GM12878 (cell line): ENCODE measurements at regions not wholly inside any gene's neighbourhood (a gene's known extent, or its start where the extent isn't known, plus 50 kb on each side); places are given as distances from the start of the nearest gene placed in this dataset.

ENCODE experiments used
- ATAC-seq: fragments of 200-7000 bp; cut with Tn5 transposase; 3 replicates; pipeline ENCODE4 v1.9.1; 2020; ENCODE audit warnings: mild to moderate bottlenecking, moderate library complexity
- BruUV-seq: library from RNA; stranded (reverse); fragments of 400-500 nt; replicated peaks from 2 replicates; lab custom pipeline; 2021; lab: Mats Ljungman, UMichigan
- CTCF ChIA-PET: fragments of 300-600 bp; sonication (Branson Sonifier 250); formaldehyde crosslinking; extraction: SDS; loops from one replicate; lab custom pipeline; 2021; ENCODE audit warnings: inconsistent platforms; lab: Yijun Ruan, JAX
- POLR2A ChIA-PET: fragments of 350-600 bp; formaldehyde crosslinking; extraction: SDS; loops from one replicate; lab custom pipeline; 2021; ENCODE audit warnings: inconsistent platforms; lab: Charles Lee
- RAD21 ChIA-PET: fragments of 300-600 bp; sonication (Branson Sonifier 250); formaldehyde crosslinking; loops from one replicate; lab custom pipeline; 2023; ENCODE audit warnings: antibody characterized with exemption; ENCODE audit not compliant: unreplicated experiment; lab: Charles Lee
- SMC1A ChIA-PET: fragments of 300-600 bp; sonication (Branson Sonifier 250); formaldehyde crosslinking; loops from one replicate; lab custom pipeline; 2023; ENCODE audit not compliant: unreplicated experiment, uncharacterized antibody; lab: Charles Lee
- DNase-seq: peaks from one replicate; pipeline ENCODE4 v3.0.0-alpha.2; 2011; ENCODE audit warnings: low read depth, low spot score
- FAIRE-seq: peaks from 3 replicates; lab custom pipeline; 2011; peaks lifted over from hg19 to GRCh38; lab: Jason Lieb, UNC
- H2AFZ ChIP-seq: 2 replicates; pipeline ENCODE4 v1.6.0; 2011; ENCODE audit warnings: low read depth, low read length, control low read depth; ENCODE audit not compliant: control insufficient read depth
- H3K27ac ChIP-seq: 2 replicates; pipeline ENCODE4 v1.5.1; 2011; ENCODE audit warnings: control low read depth; ENCODE audit not compliant: control insufficient read depth, insufficient read depth
- H3K27me3 ChIP-seq, 2 experiments: replicated peaks in 1 of 2; 2 replicates each; pipeline versions ENCODE4 v1.6.0 to v1.6.1; 2011; ENCODE audit warnings: low read length in 1 of 2; ENCODE audit not compliant: control insufficient read depth in 2 of 2, insufficient read depth in 2 of 2
- H3K36me3 ChIP-seq, 2 experiments: 2 replicates each; pipeline ENCODE4 v1.5.1; 2011; ENCODE audit warnings: low read length in 1 of 2; ENCODE audit not compliant: control insufficient read depth in 2 of 2, insufficient read depth in 2 of 2
- H3K4me1 ChIP-seq: 2 replicates; pipeline ENCODE4 v1.6.1; 2011; ENCODE audit warnings: mild to moderate bottlenecking, low read length, moderate library complexity, mixed read lengths; ENCODE audit not compliant: control insufficient read depth, insufficient read depth
- H3K4me2 ChIP-seq: 2 replicates; pipeline ENCODE4 v1.6.0; 2011; ENCODE audit warnings: control low read depth; ENCODE audit not compliant: control insufficient read depth, insufficient read depth
- H3K4me3 ChIP-seq: fragments of 200-600 bp; sonication (generic); 2 replicates; pipeline ENCODE4 v1.5.1; 2016
- H3K79me2 ChIP-seq: 2 replicates; pipeline ENCODE4 v1.6.0; 2011; ENCODE audit warnings: low read length; ENCODE audit not compliant: control insufficient read depth, insufficient read depth
- H3K9ac ChIP-seq: 2 replicates; pipeline ENCODE4 v1.8.0; 2011; ENCODE audit warnings: low read length, control low read depth, mixed read lengths; ENCODE audit not compliant: control insufficient read depth, insufficient read depth
- H3K9me3 ChIP-seq: replicated peaks from 3 replicates; pipeline ENCODE4 v1.5.1; 2011; ENCODE audit warnings: mild to moderate bottlenecking, low read length; ENCODE audit not compliant: control insufficient read depth, insufficient read depth
- H4K20me1 ChIP-seq: 2 replicates; pipeline ENCODE4 v1.6.0; 2011; ENCODE audit not compliant: control insufficient read depth, insufficient read depth
- BRCA1 ChIP-seq: IDR thresholded peaks from 2 replicates; pipeline ENCODE4 v1.6.1; 2011; ENCODE audit warnings: low read depth, low read length, improper control_type of control experiment
- CEBPB ChIP-seq, 2 experiments: fragments of 150-350 bp in 1 of 2; IDR thresholded peaks; 2 replicates each; pipeline ENCODE4 v1.6.1; 2012 to 2014; ENCODE audit warnings: low read depth in 2 of 2, low read length in 2 of 2, borderline replicate concordance in 1 of 2, inconsistent platforms in 1 of 2
- CHD4 ChIP-seq: fragments of 200-600 bp; sonication (generic); IDR thresholded peaks from 2 replicates; pipeline ENCODE4 v1.6.1; 2016; ENCODE audit warnings: mild to moderate bottlenecking
- CREB1 ChIP-seq: IDR thresholded peaks from 2 replicates; pipeline ENCODE4 v1.6.1; 2012; ENCODE audit warnings: low read depth, mild to moderate bottlenecking, inconsistent platforms
- ESRRA ChIP-seq: IDR thresholded peaks from 2 replicates; pipeline ENCODE4 v1.6.1; 2012; ENCODE audit warnings: mild to moderate bottlenecking, low read length, improper control_type of control experiment
- JUND ChIP-seq: IDR thresholded peaks from 2 replicates; pipeline ENCODE4 v1.6.1; 2012; ENCODE audit warnings: low read depth, mild to moderate bottlenecking, low read length, improper control_type of control experiment, moderate library complexity
- KLF5 ChIP-seq: fragments of 450-650 bp; IDR thresholded peaks from 2 replicates; pipeline ENCODE4 v1.6.1; 2014; ENCODE audit warnings: mild to moderate bottlenecking; ENCODE audit not compliant: partially characterized antibody
- NR2F1 ChIP-seq: fragments of 450-650 bp; conservative IDR thresholded peaks from 2 replicates; pipeline ENCODE4 v1.6.1; 2017; ENCODE audit warnings: mild to moderate bottlenecking
- POLR2AphosphoS5 ChIP-seq: IDR thresholded peaks from 2 replicates; pipeline ENCODE4 v1.6.1; 2011; ENCODE audit warnings: mild to moderate bottlenecking, low read length, inconsistent platforms
- RAD51 ChIP-seq: fragments of 450-650 bp; IDR thresholded peaks from 2 replicates; pipeline ENCODE4 v1.6.1; 2016; ENCODE audit warnings: moderate library complexity, mild to moderate bottlenecking, inconsistent platforms
- RBBP5 ChIP-seq: fragments of 200-600 bp; sonication (generic); conservative IDR thresholded peaks from 2 replicates; pipeline ENCODE4 v1.6.1; 2016
- RELB ChIP-seq: fragments of 450-650 bp; IDR thresholded peaks from 2 replicates; pipeline ENCODE4 v1.6.1; 2017; ENCODE audit warnings: low read depth, mild to moderate bottlenecking, moderate library complexity
- RUNX3 ChIP-seq: IDR thresholded peaks from 2 replicates; pipeline ENCODE4 v1.6.1; 2012; ENCODE audit warnings: low read length, inconsistent platforms
- SMAD5 ChIP-seq: IDR thresholded peaks from 2 replicates; pipeline ENCODE4 v1.6.1; 2016; ENCODE audit warnings: antibody characterized with exemption, low read depth
- WGBS: methylation state at CpG from one replicate; pipeline ENCODE4 v1.1.6; 2016; ENCODE audit warnings: low lambda C conversion rate; ENCODE audit not compliant: insufficient replicate concordance, insufficient coverage; ENCODE audit errors: missing lambda C conversion rate; 5-methylcytosine and 5-hydroxymethylcytosine counted together
- in situ Hi-C: fragments of 300-500 bp; cut with MboI; formaldehyde crosslinking; loops from 9 replicates; pipeline ENCODE4 v1.14.3; 2018; ENCODE audit warnings: mixed read lengths
- intact Hi-C: fragments of 100-400 bp; cut with micrococcal nuclease; formaldehyde crosslinking; loops from one replicate; pipeline ENCODE4 v1.14.2; 2022; ENCODE audit not compliant: unreplicated experiment
- TF ChIP-seq, protein P1 (sequence below): fragments of 150-350 bp; IDR thresholded peaks from 2 replicates; pipeline ENCODE4 v1.6.1; 2016; ENCODE audit warnings: low read depth, low read length

DNA sequence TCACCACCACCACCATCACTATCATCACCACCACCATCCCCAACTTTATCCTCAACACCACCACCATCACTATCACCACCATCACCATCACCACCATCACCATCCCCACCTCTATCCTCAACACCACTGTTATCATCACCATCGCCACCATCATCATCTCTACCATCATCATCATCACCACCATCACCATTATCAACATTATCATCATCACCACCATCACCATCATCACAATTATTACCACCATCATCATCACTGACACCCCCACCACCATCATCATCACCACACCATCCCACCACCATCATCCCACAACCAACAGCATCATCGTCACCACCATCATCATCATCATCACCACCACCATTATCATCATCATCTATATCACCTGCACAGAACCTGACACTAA lies 188.4 kb upstream of the PWP1 start (continued):
- TF ChIP-seq, protein P1, sequence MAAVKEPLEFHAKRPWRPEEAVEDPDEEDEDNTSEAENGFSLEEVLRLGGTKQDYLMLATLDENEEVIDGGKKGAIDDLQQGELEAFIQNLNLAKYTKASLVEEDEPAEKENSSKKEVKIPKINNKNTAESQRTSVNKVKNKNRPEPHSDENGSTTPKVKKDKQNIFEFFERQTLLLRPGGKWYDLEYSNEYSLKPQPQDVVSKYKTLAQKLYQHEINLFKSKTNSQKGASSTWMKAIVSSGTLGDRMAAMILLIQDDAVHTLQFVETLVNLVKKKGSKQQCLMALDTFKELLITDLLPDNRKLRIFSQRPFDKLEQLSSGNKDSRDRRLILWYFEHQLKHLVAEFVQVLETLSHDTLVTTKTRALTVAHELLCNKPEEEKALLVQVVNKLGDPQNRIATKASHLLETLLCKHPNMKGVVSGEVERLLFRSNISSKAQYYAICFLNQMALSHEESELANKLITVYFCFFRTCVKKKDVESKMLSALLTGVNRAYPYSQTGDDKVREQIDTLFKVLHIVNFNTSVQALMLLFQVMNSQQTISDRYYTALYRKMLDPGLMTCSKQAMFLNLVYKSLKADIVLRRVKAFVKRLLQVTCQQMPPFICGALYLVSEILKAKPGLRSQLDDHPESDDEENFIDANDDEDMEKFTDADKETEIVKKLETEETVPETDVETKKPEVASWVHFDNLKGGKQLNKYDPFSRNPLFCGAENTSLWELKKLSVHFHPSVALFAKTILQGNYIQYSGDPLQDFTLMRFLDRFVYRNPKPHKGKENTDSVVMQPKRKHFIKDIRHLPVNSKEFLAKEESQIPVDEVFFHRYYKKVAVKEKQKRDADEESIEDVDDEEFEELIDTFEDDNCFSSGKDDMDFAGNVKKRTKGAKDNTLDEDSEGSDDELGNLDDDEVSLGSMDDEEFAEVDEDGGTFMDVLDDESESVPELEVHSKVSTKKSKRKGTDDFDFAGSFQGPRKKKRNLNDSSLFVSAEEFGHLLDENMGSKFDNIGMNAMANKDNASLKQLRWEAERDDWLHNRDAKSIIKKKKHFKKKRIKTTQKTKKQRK: no peak
- no peak for TF ChIP-seq BRCA1
- no peak for TF ChIP-seq JUND
- no peak for TF ChIP-seq POLR2AphosphoS5

GRCh38 chr12:107500307-107500706 lies 185.3 kb upstream of the PWP1 start:
- H3K4me3 ChIP-seq: no peak overlapping the region
- no peak for ATAC-seq
- H4K20me1 ChIP-seq: no peaks in the 10 kb centered on the region
- no peak for FAIRE-seq
- in situ Hi-C loops (no loop called here), intact Hi-C loops (no loop called here)
- no peaks in the 10 kb centered on the region; a peak in 1 of 4 replicates for H3K27me3 ChIP-seq
- BruUV-seq: no TSS peak
- no peak for DNase-seq
- H3K27ac ChIP-seq: no peak overlapping the region
- ChIA-PET RAD21 (no interaction called here), CTCF (no interaction called here), SMC1A (no interaction called here), POLR2A (no interaction called here)
- no peaks in the 10 kb centered on the region for H3K36me3 ChIP-seq
- 29% methylated on average over 6 of the region's 6 CpGs for WGBS
- H3K9ac ChIP-seq: no peak overlapping the region
- H3K79me2 ChIP-seq: no peaks in the 10 kb centered on the region
- H2AFZ ChIP-seq: no peak overlapping the region
- TF ChIP-seq CREB1 (no peak), NR2F1 (no peak), KLF5 (no peak), CEBPB (IDR thresholded peaks at IDR 0.05; ENCODE audit: borderline replicate concordance in 1 of 2, low read depth in 2 of 2, low read length in 2 of 2) (no peak), RUNX3 (no peak), RELB (no peak), RBBP5 (no peak), CHD4 (no peak), SMAD5 (no peak), ESRRA (no peak), RAD51 (no peak)
- no peaks in the 10 kb centered on the region for H3K9me3 ChIP-seq
- no peak overlapping the region for H3K4me2 ChIP-seq
- no peaks in the 10 kb centered on the region for H3K4me1 ChIP-seq
